NCI-H510A (cell line): ENCODE measurements at regions not wholly inside any gene's neighbourhood (a gene's known extent, or its start where the extent isn't known, plus 50 kb on each side); places are given as distances from the start of the nearest gene placed in this dataset.

ENCODE experiments used
- DNase-seq: peaks from one replicate; lab custom pipeline; 2025; lab: John Stamatoyannopoulos, UW

DNA sequence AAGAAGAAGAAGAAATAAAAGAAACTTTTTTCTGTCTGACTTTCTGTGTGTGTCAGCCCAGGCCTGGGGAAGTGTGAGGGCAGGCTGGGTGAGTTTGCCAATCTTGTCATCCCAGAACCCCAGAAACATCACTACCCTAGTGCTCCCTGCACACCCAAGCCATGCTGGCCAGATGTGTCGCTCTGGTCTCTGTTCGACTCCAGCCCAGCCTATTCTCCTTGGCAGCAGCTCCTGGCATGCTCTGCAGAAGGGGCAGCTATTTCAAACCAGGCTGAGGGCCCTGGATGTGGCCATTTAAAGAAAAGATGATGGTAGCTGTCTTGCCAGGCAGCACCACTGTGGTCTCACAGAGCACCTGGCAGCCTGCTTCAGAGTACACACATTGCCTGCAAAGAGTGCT lies 334.1 kb downstream of the RPS24 start:
- DNase-seq = no peak

GRCh38 chr10:78371136-78371535 lies 337.5 kb downstream of the RPS24 start:
- no peak for DNase-seq

DNA sequence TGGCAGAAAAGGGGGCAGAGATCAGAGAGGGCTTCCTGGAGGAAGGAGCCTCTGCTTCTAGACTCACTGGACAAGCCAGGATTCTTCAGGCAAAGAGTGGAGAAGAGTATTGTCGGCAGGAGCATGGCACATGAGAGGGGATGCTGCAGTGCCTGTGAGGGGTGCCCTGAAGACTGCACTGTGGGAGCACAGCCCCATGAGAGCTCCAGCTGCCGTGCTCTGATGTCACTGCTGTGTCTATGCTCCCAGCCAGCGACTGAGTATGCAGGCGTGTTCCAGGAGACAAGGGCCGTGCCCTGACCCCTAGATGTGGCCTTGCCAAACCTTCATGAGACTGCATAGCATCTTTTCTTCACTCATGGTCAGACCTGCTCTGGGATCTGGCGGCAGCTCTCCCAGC lies 339.1 kb downstream of the RPS24 start:
- DNase-seq = no peak

- DNase-seq = no peak
Measured at GRCh38 chr10:78374331-78375028, 340.8 kb downstream of the RPS24 start.

GRCh38 chr10:78375854-78376785 lies 342.5 kb downstream of the RPS24 start:
- no peak for DNase-seq

DNA sequence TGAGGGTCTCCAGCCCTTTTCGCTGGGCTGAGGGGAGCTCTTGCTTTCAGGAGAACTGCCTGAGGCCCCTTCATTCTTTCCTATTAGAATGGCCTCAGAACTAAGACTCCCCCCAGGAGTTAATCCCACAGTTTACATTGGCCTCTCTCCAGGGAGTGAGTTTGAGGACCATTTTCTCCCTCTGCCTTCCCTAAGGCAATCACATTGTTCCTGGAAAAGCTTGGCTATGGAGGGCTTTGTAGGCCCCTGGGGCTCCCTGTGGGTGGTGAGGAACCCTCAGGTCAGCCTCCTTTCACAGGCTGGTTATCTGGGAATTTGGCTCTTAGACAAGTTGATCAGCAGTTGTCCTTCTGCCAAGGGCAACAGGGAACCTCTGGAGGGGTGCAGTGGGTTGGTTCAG lies 343.7 kb downstream of the RPS24 start:
- no peak for DNase-seq

- DNase-seq = no peak
Measured at GRCh38 chr10:78378192-78378591, 344.5 kb downstream of the RPS24 start.

- no peak for DNase-seq
Measured at GRCh38 chr10:78381107-78381506, 347.4 kb downstream of the RPS24 start.

- DNase-seq = no peak
Measured at GRCh38 chr10:78382047-78382446, 348.4 kb downstream of the RPS24 start.

DNA sequence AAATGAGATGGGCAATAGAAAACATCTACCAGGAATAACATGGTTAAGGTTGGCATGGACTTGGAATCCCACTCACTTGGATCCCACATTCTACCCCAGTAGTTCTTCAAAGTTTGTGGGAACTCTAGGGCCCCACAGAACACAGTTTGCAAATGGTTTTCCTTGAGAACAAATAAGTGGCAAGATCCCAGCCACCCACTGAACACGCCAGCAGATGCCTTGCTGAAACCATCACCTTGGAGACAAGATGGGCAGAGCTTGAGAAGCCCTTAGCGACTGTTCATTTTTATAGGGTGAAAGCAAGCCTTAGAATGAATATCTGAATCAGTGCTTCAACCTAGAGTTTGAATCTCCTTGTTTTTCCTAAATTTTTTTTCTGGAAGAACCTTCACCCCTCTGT lies 349.1 kb downstream of the RPS24 start:
- DNase-seq = no peak

DNA sequence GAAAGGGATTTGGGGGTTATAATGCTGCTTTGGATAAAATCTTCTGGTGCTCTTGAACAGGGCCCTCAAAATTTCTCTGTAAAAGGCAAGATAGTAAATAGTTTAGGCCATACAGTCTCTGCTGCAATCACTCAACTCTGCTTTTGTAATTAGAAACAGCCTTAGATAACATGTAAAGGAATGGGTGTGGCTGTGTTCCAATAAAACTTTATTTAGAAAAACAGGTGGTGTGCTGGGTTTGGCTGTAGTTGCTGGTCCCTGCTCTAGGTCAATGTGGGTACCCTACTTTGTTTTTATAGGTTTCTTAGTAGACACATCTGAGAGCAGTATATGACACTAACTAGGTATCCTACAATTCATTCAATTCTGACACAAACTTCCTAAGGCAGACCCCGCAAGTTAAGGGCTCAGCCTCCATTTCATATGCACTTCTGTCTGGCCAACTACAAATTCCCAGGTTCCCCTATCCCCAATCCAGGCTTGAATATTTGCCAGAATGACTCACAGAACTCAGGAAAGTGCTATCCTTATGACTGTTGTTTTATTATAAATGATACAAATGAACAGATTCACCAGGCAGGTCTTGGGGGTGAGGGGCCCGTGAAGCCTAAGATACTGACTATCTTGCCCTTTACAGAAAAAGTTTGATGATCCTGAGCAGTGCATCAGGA lies 349.9 kb downstream of the RPS24 start:
- no peak for DNase-seq

- DNase-seq = no peak
Measured at GRCh38 chr10:78384049-78384431, 350.4 kb downstream of the RPS24 start.

DNA sequence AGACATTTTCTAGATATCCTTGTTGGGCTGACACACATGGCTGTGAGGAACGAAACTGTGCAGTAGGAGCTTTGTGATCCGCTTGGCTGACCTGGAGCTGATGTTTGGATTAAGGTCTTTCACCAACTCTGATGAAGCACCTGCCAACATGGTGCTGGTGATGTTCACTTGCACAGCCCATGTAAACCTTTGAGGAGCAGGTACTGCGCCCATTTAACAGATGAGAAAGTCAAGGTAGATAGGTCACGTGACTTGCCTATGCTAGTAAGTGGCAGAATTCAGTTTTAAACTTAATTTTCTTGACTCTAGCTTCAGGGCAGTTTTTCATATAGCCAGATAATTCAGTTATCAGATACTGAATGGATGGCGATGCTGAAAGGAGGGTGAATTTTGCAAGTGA lies 351.9 kb downstream of the RPS24 start:
- no peak for DNase-seq

DNA sequence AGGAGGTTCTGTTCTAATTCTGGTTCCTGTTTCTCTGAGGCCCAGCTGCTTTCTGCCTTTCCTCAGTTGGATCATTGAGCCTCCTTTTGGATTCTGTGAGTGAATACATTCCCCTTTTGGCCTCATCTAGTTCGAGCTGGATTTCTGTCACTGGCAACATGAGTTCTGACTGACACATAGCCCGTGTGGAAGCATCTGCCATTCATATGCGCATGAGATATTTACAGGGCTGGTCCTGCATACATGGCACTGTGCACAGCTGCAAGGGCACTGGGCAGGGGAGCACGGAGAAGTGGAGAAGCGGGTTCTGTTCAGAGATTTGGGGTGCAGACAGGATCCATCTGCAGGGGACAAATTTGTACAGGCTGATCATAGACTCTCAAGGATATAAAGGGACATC lies 352.8 kb downstream of the RPS24 start:
- no peak for DNase-seq

DNA sequence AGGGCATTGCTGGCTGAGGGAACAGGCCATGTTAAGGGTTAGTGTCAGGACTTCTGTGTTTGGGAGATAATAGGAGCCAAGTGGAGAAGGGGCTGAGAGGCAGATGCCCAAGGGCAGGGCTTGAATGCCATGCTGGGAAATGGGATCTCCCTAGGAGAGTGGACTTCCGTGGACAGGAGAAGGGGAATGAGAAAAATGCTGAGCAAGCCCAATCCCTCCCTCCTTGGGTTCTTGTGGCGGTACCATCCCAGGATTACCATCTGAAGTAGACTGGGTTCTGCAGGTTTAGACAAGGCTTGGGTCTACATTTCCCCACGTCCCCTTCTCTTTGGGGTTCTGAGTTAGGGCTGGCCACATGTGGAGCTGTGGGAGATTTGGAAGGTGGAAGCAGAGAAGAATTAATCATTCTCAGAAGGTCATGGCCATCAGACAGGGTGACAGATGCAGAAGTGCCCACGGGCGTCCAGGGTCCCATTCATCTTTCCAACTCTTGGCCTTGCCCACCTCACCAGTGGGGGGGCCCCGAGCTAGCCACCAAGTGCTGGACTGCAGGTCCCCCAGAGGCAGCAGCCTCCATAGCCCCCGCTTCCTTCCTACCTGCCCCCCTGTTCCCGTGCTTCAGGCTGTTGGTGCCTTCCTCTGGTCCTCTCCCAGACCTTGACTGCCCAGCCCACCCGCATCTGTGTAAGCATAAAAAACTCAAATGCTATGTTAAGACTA lies 354.8 kb downstream of the RPS24 start:
- no peak for DNase-seq

DNA sequence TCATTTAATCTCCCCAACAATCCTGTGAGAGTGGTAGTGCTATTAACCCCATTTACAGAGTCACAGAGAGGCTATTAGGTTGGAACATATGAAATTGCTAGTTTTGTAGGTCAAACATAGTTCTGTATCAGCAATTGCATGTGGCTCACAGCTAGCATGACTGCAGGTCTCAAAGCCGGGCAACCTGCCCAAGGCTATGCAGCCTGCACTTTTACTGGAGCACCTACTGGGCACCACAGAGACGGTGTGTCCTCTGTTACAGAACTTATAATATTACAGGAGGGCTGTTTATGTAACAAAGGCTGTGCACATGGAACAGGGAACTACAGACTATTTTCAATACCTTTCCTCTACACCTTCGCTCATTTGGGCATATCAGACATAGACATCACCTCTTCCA lies 355.8 kb downstream of the RPS24 start:
- DNase-seq = no peak

DNA sequence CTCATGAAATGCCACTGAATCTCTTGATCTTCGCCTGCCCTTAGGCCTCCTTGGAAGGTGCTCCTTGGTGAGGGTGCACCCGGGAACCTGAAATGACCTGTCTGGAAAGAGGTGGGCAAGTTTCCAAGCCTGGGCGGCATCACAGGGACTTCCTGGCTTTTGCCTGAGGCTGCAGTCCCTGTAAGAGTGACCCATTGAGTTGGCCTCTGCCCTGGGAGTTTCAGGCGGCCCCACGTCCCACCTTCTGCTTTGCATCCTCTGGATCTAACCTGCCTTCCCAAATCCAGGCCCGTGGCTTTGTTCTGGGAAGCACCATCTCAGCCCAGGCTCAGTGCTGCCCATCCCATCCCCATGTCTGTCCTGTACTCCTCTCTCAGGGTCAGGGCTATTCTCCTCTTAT lies 356.4 kb downstream of the RPS24 start:
- DNase-seq = no peak

GRCh38 chr10:78390817-78391216 lies 357.2 kb downstream of the RPS24 start:
- DNase-seq = no peak

- DNase-seq = no peak
Measured at GRCh38 chr10:78391585-78391984, 357.9 kb downstream of the RPS24 start.

DNA sequence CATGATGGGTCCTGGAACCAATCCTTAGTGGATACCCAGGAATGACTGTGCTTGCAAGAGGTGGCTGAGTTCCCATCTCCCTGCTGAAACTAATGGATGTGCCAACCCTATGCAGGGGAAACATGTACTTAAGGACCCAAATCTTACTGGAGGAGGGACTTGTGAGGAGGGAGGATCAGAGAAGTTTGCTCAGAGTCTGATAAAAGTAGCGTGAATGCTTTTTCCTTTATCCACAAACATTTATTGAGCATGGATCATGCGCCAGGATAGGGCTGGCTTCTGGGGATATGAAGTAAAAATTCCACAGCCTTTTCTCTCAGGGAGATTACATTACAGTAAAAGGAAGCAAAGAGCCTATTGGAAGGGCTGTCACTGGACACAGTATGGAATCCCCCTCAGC lies 358.5 kb downstream of the RPS24 start:
- no peak for DNase-seq

DNA sequence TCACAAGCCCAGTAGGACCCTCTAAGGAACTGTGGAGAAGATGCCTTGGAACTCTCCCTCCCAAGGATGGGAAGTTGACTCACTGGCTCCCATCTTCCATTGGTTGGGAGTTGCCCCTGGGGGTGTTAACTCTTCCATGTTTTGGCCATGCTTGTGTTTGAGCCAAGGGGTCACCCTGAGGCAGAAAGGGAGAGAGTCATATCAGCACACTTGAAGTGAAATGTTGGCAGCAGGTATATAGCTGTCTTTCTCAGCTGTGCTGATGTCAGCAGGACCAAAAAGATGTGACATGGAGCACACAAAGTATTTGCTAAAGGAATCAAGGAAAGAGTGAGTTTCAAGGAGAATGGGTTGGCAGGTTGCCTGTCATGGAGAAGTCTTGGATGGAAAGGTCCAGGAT lies 359.4 kb downstream of the RPS24 start:
- DNase-seq = no peak

GRCh38 chr10:78394047-78394446 lies 360.4 kb downstream of the RPS24 start:
- no peak for DNase-seq
